GM19452 (cell line): ENCODE measurements at regions not wholly inside any gene's neighbourhood (a gene's known extent, or its start where the extent isn't known, plus 50 kb on each side); places are given as distances from the start of the nearest gene placed in this dataset.

Experiments
- ATAC-seq: cut with Tn5 transposase; IDR thresholded peaks from one replicate; pipeline ENCODE4 v1.9.1; 2021; ENCODE audit not compliant: unreplicated experiment

DNA sequence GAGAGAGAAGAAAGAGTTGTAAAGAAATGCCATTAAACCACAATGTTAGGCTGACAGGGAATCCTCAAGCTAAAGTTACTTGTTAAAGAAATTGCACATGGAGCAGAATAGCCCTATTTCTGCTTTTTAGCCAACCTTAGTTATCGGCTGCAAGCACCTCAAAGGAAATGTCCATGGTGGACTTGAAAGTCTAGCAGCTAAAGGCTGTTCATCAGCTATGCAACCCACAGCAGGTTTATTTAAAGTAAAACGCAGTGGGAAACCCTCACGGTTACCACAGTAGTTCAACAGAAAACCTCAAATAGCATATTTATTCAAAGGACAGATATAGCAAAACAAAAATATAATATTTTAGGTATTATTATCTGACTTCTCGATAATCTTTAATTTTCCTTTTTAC lies 967.2 kb downstream of the IGSF11 start:
- no peak for ATAC-seq

- no peak for ATAC-seq
These were observed 958.8 kb downstream of the IGSF11 start for GRCh38 chr3:118075873-118076272.

- no peak for ATAC-seq
These were observed 957.3 kb downstream of the IGSF11 start for GRCh38 chr3:118077332-118077731.

GRCh38 chr3:118080889-118081288 lies 953.8 kb downstream of the IGSF11 start:
- ATAC-seq, result no peak

- no peak for ATAC-seq
These were observed 946.0 kb downstream of the IGSF11 start for GRCh38 chr3:118088696-118089095.

- no peak for ATAC-seq
These were observed 945.1 kb downstream of the IGSF11 start for GRCh38 chr3:118089563-118089962.

DNA sequence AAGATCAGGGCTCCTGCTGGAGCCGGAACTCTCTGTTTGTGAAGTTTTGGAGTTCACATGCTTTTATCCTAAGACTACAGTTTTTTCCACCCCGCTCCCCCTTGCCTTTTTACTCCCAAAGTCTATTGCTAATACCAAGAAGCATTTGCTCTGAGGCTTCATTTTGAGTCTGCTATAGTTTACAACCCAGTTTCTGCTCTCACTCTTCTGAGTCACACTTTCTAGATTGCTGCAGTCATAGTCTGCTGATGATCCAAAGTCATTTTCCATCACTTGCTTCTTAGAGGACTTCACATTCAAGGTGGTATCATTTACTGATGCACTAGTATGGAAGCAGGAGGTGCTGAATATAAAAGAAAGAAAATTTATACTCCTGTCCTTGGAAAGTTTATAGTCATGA lies 937.4 kb downstream of the IGSF11 start:
- no peak for ATAC-seq

- ATAC-seq, result no peak
These were observed 937.0 kb downstream of the IGSF11 start for GRCh38 chr3:118097660-118098059.

- ATAC-seq, result no peak
These were observed 935.8 kb downstream of the IGSF11 start for GRCh38 chr3:118098827-118099226.

GRCh38 chr3:118101891-118102290 lies 932.8 kb downstream of the IGSF11 start:
- no peak for ATAC-seq

GRCh38 chr3:118102737-118103136 lies 931.9 kb downstream of the IGSF11 start:
- no peak for ATAC-seq

DNA sequence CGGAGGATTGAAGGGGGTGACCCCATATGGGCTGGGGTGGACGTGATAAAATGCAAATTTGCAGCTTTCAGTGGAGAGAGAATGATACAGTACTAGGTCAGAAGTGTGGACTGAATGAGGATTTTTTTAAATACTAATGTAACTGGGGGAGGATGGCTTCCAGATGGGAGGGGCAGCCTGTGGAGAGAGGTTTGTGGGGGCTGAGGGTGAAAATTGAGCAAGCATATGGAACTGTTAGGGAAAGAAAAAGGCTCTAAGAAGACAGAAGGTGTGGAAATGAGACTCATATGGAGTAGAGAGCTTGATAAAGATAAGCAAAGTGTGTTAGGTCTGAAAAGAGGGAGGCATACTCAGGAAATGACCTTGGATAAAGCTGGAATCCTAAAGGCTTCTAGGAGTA lies 926.4 kb downstream of the IGSF11 start:
- ATAC-seq, result no peak

GRCh38 chr3:118108769-118109168 lies 925.9 kb downstream of the IGSF11 start:
- no peak for ATAC-seq

DNA sequence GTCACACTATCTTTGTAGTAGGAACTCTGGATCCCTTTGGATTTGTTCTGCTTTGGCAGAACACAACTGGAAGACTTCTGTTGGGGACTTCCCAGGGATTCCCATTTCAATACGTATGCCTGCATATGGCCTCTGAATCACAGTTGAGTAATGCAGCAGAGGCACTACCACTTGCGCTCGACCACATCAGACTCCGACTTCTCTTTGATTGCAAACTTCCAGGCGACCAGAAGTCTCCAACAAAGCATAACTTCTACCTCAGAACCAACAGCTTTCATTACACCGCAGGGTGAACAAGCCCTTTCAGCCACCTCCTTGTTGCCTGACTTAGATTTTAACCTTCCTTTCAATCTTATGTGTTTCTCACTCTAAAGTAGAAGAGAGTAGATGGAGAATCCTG lies 924.4 kb downstream of the IGSF11 start:
- no peak for ATAC-seq

- no peak for ATAC-seq
These were observed 917.7 kb downstream of the IGSF11 start for GRCh38 chr3:118116991-118117390.

DNA sequence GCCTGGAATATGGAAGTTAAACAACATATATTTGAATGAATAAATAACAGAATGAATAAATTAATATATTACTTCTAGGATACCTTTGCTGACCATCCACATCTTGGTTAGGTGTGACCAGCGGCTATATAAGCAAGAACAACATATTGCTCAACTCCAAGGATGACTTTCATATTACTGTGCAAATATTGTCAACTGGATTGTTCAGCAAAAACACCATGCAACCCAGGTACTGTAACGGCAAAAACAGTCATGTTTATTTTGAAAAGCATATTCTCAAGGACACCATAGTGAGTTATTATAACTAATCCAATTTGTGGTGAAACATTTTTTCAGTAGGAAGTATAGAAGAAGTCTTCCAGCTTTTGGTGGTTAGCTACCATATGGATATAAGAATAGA lies 907.9 kb downstream of the IGSF11 start:
- no peak for ATAC-seq

GRCh38 chr3:118127992-118128391 lies 906.7 kb downstream of the IGSF11 start:
- ATAC-seq, result no peak

DNA sequence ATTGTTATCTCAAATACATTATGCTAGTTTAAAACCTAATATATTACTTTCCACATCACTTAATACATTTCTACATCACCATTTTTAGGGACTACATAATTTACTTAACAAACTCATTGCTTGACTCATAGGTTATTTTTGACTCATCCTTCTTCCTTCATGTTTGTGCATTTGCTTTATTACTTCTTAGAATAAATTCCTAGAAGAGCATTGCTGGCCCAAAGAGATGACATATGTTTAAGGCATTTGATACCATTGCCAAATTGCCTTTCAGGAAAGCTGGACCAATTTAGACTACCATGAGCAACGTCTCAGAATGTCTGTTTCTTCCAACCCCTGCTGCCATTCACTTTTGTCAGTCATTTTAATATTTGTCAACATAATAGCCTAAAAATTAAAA lies 905.8 kb downstream of the IGSF11 start:
- no peak for ATAC-seq

GRCh38 chr3:118137778-118138177 lies 896.9 kb downstream of the IGSF11 start:
- ATAC-seq, result no peak

DNA sequence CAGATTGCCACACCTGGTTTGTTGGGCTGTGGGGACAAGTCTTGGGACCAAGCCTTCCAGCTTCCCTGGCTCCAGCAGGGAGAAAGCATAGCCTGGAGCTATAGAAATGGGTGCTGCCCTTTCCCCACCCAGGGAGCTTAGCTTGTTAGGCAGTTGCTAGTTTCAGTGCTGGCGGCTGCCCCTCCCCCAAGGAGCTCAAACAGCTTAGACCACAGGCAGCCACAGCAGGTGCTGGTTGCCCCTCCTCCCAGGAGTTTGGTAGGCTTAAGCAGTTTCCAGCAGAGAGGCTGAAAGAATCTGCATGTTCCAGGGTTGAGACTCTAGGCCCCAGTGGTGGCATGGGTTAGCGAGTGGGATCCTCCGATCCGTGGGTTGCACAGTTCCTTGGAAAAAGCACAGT lies 889.7 kb downstream of the IGSF11 start:
- no peak for ATAC-seq

- no peak for ATAC-seq
These were observed 887.8 kb downstream of the IGSF11 start for GRCh38 chr3:118146658-118147375.

GRCh38 chr3:118151164-118151563 lies 883.5 kb downstream of the IGSF11 start:
- no peak for ATAC-seq
